ENCODE measurements at regions not wholly inside any gene's neighbourhood (a gene's known extent, or its start where the extent isn't known, plus 50 kb on each side); places are given as distances from the start of the nearest gene placed in this dataset.
A peak's percentile ranks its signal among the peaks of the same experiment; 100 is the strongest.

GRCh38 chr2:121124330-121124729 lies 160.7 kb downstream of the TFCP2L1 start:
- DNase-seq, result no peak
- Histone ChIP-seq H3K9me3 (replicated peaks in 1 of 3) (no peaks in the 10 kb centered on the region), H3K27me3 (no peaks in the 10 kb centered on the region), H3K4me3 (no peak overlapping the region), H3K27ac (no peak overlapping the region), H3K36me3 (replicated peaks in 1 of 2) (no peaks in the 10 kb centered on the region), H3K4me1 (replicated peaks in 1 of 2) (no peaks in the 10 kb centered on the region)
- no peak for TF ChIP-seq POLR2A (IDR thresholded peaks at IDR 0.05)
- TF ChIP-seq CTCF (IDR thresholded peaks at IDR 0.05), result no peak
- intact Hi-C loops (cut with DNase I), result no loop called here

- no peak for DNase-seq
- H3K27me3 ChIP-seq, result no peaks in the 10 kb centered on the region
- no peaks in the 10 kb centered on the region for H3K4me1 ChIP-seq (replicated peaks in 1 of 2)
- H3K4me3 ChIP-seq, result no peak overlapping the region
- no peak overlapping the region for H3K27ac ChIP-seq
- H3K9me3 ChIP-seq (replicated peaks in 1 of 3), result no peaks in the 10 kb centered on the region
- 38 to 66% (median 62%) methylated on average over 1 of the region's 1 CpG for WGBS, 4 donors
- intact Hi-C loops (cut with DNase I), result no loop called here
- H3K36me3 ChIP-seq (replicated peaks in 1 of 2), result no peaks in the 10 kb centered on the region
- TF ChIP-seq CTCF (IDR thresholded peaks at IDR 0.05) (no peak), POLR2A (IDR thresholded peaks at IDR 0.05) (no peak)
These were observed 159.7 kb downstream of the TFCP2L1 start for GRCh38 chr2:121125350-121125749.

- intact Hi-C loops (cut with DNase I), result no loop called here
- Histone ChIP-seq H3K27me3 (no peaks in the 10 kb centered on the region), H3K27ac (no peak overlapping the region), H3K36me3 (replicated peaks in 1 of 2) (no peaks in the 10 kb centered on the region), H3K9me3 (replicated peaks in 1 of 3) (no peaks in the 10 kb centered on the region), H3K4me3 (no peak overlapping the region), H3K4me1 (replicated peaks in 1 of 2) (no peaks in the 10 kb centered on the region)
- 49 to 72% (median 67%) methylated on average over 11 to 12 of the region's 12 CpGs for WGBS, 4 donors
- DNase-seq, result peak in 6 of 7 donors; percentile 18 to 61 (median 38)
- no peak for TF ChIP-seq POLR2A (IDR thresholded peaks at IDR 0.05)
- peak; percentile 13 to 52 (median 48) for TF ChIP-seq CTCF (IDR thresholded peaks at IDR 0.05)
These were observed 156.0 kb downstream of the TFCP2L1 start for GRCh38 chr2:121128741-121129659.

GRCh38 chr2:121129692-121130091 lies 155.3 kb downstream of the TFCP2L1 start:
- intact Hi-C loops (cut with DNase I), result no loop called here
- 88 to 100% (median 90%) methylated on average over 1 to 6 of the region's 6 CpGs for WGBS, 4 donors
- Histone ChIP-seq H3K4me3 (no peak overlapping the region), H3K9me3 (replicated peaks in 1 of 3) (no peaks in the 10 kb centered on the region), H3K4me1 (replicated peaks in 1 of 2) (no peaks in the 10 kb centered on the region), H3K27me3 (no peaks in the 10 kb centered on the region), H3K36me3 (replicated peaks in 1 of 2) (no peaks in the 10 kb centered on the region), H3K27ac (no peak overlapping the region)
- DNase-seq, result no peak
- no peak for TF ChIP-seq CTCF (IDR thresholded peaks at IDR 0.05)
- TF ChIP-seq POLR2A (IDR thresholded peaks at IDR 0.05), result no peak
